ENCODE measurements at regions not wholly inside any gene's neighbourhood (a gene's known extent, or its start where the extent isn't known, plus 50 kb on each side); places are given as distances from the start of the nearest gene placed in this dataset.

- Histone ChIP-seq H3K4me1 (ENCODE audit: insufficient read depth, low read length) (no peaks in the 10 kb centered on the region), H3K36me3 (ENCODE audit: insufficient read depth, low read length) (no peaks in the 10 kb centered on the region), H3K9me3 (ENCODE audit: low read length) (no peaks in the 10 kb centered on the region), H2AFZ (ENCODE audit: low read depth, low read length) (no peak overlapping the region), H3K27me3 (ENCODE audit: insufficient read depth, low read length) (no peaks in the 10 kb centered on the region), H3K4me3 (ENCODE audit: low read length) (no peak overlapping the region)
Observed at GRCh38 chr1:177771688-177772087, 198.2 kb downstream of the SEC16B start.

- H3K4me1 ChIP-seq (ENCODE audit: insufficient read depth, low read length), result no peaks in the 10 kb centered on the region
- H3K27me3 ChIP-seq (ENCODE audit: insufficient read depth, low read length), result no peaks in the 10 kb centered on the region
- H2AFZ ChIP-seq (ENCODE audit: low read depth, low read length), result no peak overlapping the region
- no peaks in the 10 kb centered on the region for H3K9me3 ChIP-seq (ENCODE audit: low read length)
- H3K36me3 ChIP-seq (ENCODE audit: insufficient read depth, low read length), result no peaks in the 10 kb centered on the region
- no peak overlapping the region for H3K4me3 ChIP-seq (ENCODE audit: low read length)
Observed at GRCh38 chr1:177770096-177770495, 199.8 kb downstream of the SEC16B start.

GRCh38 chr1:177755851-177756560, 213.9 kb downstream of the SEC16B start:
- Histone ChIP-seq H3K27me3 (ENCODE audit: insufficient read depth, low read length) (no peaks in the 10 kb centered on the region), H3K36me3 (ENCODE audit: insufficient read depth, low read length) (no peaks in the 10 kb centered on the region), H3K4me1 (ENCODE audit: insufficient read depth, low read length) (no peaks in the 10 kb centered on the region), H3K4me3 (ENCODE audit: low read length) (no peak overlapping the region), H2AFZ (ENCODE audit: low read depth, low read length) (no peak overlapping the region), H3K9me3 (ENCODE audit: low read length) (no peaks in the 10 kb centered on the region)

- Histone ChIP-seq H3K4me1 (ENCODE audit: insufficient read depth, low read length) (no peaks in the 10 kb centered on the region), H2AFZ (ENCODE audit: low read depth, low read length) (no peak overlapping the region), H3K9me3 (ENCODE audit: low read length) (no peaks in the 10 kb centered on the region)
Observed at GRCh38 chr1:177754603-177755002, 215.3 kb downstream of the SEC16B start.

GRCh38 chr1:177753655-177754054, 216.2 kb downstream of the SEC16B start:
- no peaks in the 10 kb centered on the region for H3K9me3 ChIP-seq (ENCODE audit: low read length)
- no peaks in the 10 kb centered on the region for H3K4me1 ChIP-seq (ENCODE audit: insufficient read depth, low read length)
- no peak overlapping the region for H2AFZ ChIP-seq (ENCODE audit: low read depth, low read length)
- H3K4me3 ChIP-seq (ENCODE audit: low read length), result no peak overlapping the region
- no peaks in the 10 kb centered on the region for H3K36me3 ChIP-seq (ENCODE audit: insufficient read depth, low read length)
- no peaks in the 10 kb centered on the region for H3K27me3 ChIP-seq (ENCODE audit: insufficient read depth, low read length)

More at GRCh38 chr1:177754603-177755002, 215.3 kb downstream of the SEC16B start:
- H3K27me3 ChIP-seq (ENCODE audit: insufficient read depth, low read length), result no peaks in the 10 kb centered on the region
- no peak overlapping the region for H3K4me3 ChIP-seq (ENCODE audit: low read length)
- H3K36me3 ChIP-seq (ENCODE audit: insufficient read depth, low read length), result no peaks in the 10 kb centered on the region

GRCh38 chr1:177748080-177748801, 221.6 kb downstream of the SEC16B start:
- H3K27me3 ChIP-seq (ENCODE audit: insufficient read depth, low read length), result no peaks in the 10 kb centered on the region
- no peaks in the 10 kb centered on the region for H3K9me3 ChIP-seq (ENCODE audit: low read length)
- no peak overlapping the region for H3K4me3 ChIP-seq (ENCODE audit: low read length)
- no peaks in the 10 kb centered on the region for H3K4me1 ChIP-seq (ENCODE audit: insufficient read depth, low read length)
- no peaks in the 10 kb centered on the region for H3K36me3 ChIP-seq (ENCODE audit: insufficient read depth, low read length)
- no peak overlapping the region for H2AFZ ChIP-seq (ENCODE audit: low read depth, low read length)

- no peak overlapping the region for H3K4me3 ChIP-seq (ENCODE audit: low read length)
- no peaks in the 10 kb centered on the region for H3K36me3 ChIP-seq (ENCODE audit: insufficient read depth, low read length)
- H3K27me3 ChIP-seq (ENCODE audit: insufficient read depth, low read length), result no peaks in the 10 kb centered on the region
- H3K4me1 ChIP-seq (ENCODE audit: insufficient read depth, low read length), result no peaks in the 10 kb centered on the region
- H3K9me3 ChIP-seq (ENCODE audit: low read length), result no peaks in the 10 kb centered on the region
- H2AFZ ChIP-seq (ENCODE audit: low read depth, low read length), result no peak overlapping the region
Observed at GRCh38 chr1:177746155-177746554, 223.7 kb downstream of the SEC16B start.

- Histone ChIP-seq H3K4me3 (ENCODE audit: low read length) (no peak overlapping the region), H3K36me3 (ENCODE audit: insufficient read depth, low read length) (no peaks in the 10 kb centered on the region), H3K27me3 (ENCODE audit: insufficient read depth, low read length) (no peaks in the 10 kb centered on the region), H3K4me1 (ENCODE audit: insufficient read depth, low read length) (no peaks in the 10 kb centered on the region), H3K9me3 (ENCODE audit: low read length) (no peaks in the 10 kb centered on the region), H2AFZ (ENCODE audit: low read depth, low read length) (no peak overlapping the region)
Observed at GRCh38 chr1:177744906-177745305, 225.0 kb downstream of the SEC16B start.

- no peaks in the 10 kb centered on the region for H3K27me3 ChIP-seq (ENCODE audit: insufficient read depth, low read length)
- H3K4me3 ChIP-seq (ENCODE audit: low read length), result no peak overlapping the region
- no peaks in the 10 kb centered on the region for H3K36me3 ChIP-seq (ENCODE audit: insufficient read depth, low read length)
- H3K9me3 ChIP-seq (ENCODE audit: low read length), result no peaks in the 10 kb centered on the region
- no peak overlapping the region for H2AFZ ChIP-seq (ENCODE audit: low read depth, low read length)
- no peaks in the 10 kb centered on the region for H3K4me1 ChIP-seq (ENCODE audit: insufficient read depth, low read length)
Observed at GRCh38 chr1:177741476-177741875, 228.4 kb downstream of the SEC16B start.

GRCh38 chr1:177739780-177740179, 230.1 kb downstream of the SEC16B start:
- Histone ChIP-seq H3K9me3 (ENCODE audit: low read length) (no peaks in the 10 kb centered on the region), H3K4me3 (ENCODE audit: low read length) (no peak overlapping the region), H3K36me3 (ENCODE audit: insufficient read depth, low read length) (no peaks in the 10 kb centered on the region), H2AFZ (ENCODE audit: low read depth, low read length) (no peak overlapping the region), H3K4me1 (ENCODE audit: insufficient read depth, low read length) (no peaks in the 10 kb centered on the region), H3K27me3 (ENCODE audit: insufficient read depth, low read length) (no peaks in the 10 kb centered on the region)

GRCh38 chr1:177737456-177737855, 232.4 kb downstream of the SEC16B start:
- Histone ChIP-seq H3K4me3 (ENCODE audit: low read length) (no peak overlapping the region), H3K9me3 (ENCODE audit: low read length) (no peaks in the 10 kb centered on the region), H3K36me3 (ENCODE audit: insufficient read depth, low read length) (no peaks in the 10 kb centered on the region), H3K27me3 (ENCODE audit: insufficient read depth, low read length) (no peaks in the 10 kb centered on the region), H3K4me1 (ENCODE audit: insufficient read depth, low read length) (no peaks in the 10 kb centered on the region), H2AFZ (ENCODE audit: low read depth, low read length) (no peak overlapping the region)

GRCh38 chr1:177732178-177732577, 237.7 kb downstream of the SEC16B start:
- no peak overlapping the region for H2AFZ ChIP-seq (ENCODE audit: low read depth, low read length)
- H3K4me3 ChIP-seq (ENCODE audit: low read length), result no peak overlapping the region
- no peaks in the 10 kb centered on the region for H3K4me1 ChIP-seq (ENCODE audit: insufficient read depth, low read length)
- no peaks in the 10 kb centered on the region for H3K27me3 ChIP-seq (ENCODE audit: insufficient read depth, low read length)
- H3K9me3 ChIP-seq (ENCODE audit: low read length), result no peaks in the 10 kb centered on the region
- no peaks in the 10 kb centered on the region for H3K36me3 ChIP-seq (ENCODE audit: insufficient read depth, low read length)

GRCh38 chr1:177729646-177730045, 240.2 kb downstream of the SEC16B start:
- Histone ChIP-seq H3K9me3 (ENCODE audit: low read length) (no peaks in the 10 kb centered on the region), H3K4me3 (ENCODE audit: low read length) (no peak overlapping the region), H3K4me1 (ENCODE audit: insufficient read depth, low read length) (no peaks in the 10 kb centered on the region), H2AFZ (ENCODE audit: low read depth, low read length) (no peak overlapping the region), H3K27me3 (ENCODE audit: insufficient read depth, low read length) (no peaks in the 10 kb centered on the region), H3K36me3 (ENCODE audit: insufficient read depth, low read length) (no peaks in the 10 kb centered on the region)

All from neuron (in vitro differentiated cells).